OCI-LY1 (cell line): ENCODE measurements at regions not wholly inside any gene's neighbourhood (a gene's known extent, or its start where the extent isn't known, plus 50 kb on each side); places are given as distances from the start of the nearest gene placed in this dataset.

Experiments
- H2AFZ ChIP-seq: fragments of 200-600 bp; sonication (generic), shearing (Covaris generic); 2 replicates; pipeline ENCODE4 v1.6.0; 2014; ENCODE audit warnings: antibody characterized with exemption, mild to moderate bottlenecking, low read length
- H3F3A ChIP-seq: fragments of 200-600 bp; sonication (generic), shearing (Covaris generic); 2 replicates; pipeline ENCODE4 v1.6.0; 2014; ENCODE audit warnings: mild to moderate bottlenecking, antibody characterized with exemption, low read length, moderate library complexity; ENCODE audit not compliant: insufficient read depth
- H3K27ac ChIP-seq: fragments of 200-600 bp; sonication (generic); 2 replicates; pipeline ENCODE4 v1.5.1; 2014; ENCODE audit warnings: low read length, mixed run types, mild to moderate bottlenecking, low read depth; ENCODE audit not compliant: poor library complexity, severe bottlenecking
- H3K27me3 ChIP-seq: fragments of 200-600 bp; sonication (generic); 2 replicates; pipeline ENCODE4 v1.6.0; 2014; ENCODE audit warnings: antibody characterized with exemption, mild to moderate bottlenecking, low read length, moderate library complexity; ENCODE audit not compliant: insufficient read depth
- H3K36me3 ChIP-seq: fragments of 200-600 bp; sonication (generic); 2 replicates; pipeline ENCODE4 v1.6.1; 2014; ENCODE audit warnings: mild to moderate bottlenecking, antibody characterized with exemption, low read length, moderate library complexity, mixed read lengths; ENCODE audit not compliant: insufficient read depth
- H3K4me1 ChIP-seq: fragments of 200-600 bp; sonication (generic); 2 replicates; pipeline ENCODE4 v1.5.1; 2014; ENCODE audit warnings: mild to moderate bottlenecking, low read length, moderate library complexity; ENCODE audit not compliant: insufficient read depth, severe bottlenecking
- H3K4me2 ChIP-seq: fragments of 200-600 bp; sonication (generic), shearing (Covaris generic); 2 replicates; pipeline ENCODE4 v1.6.1; 2014; ENCODE audit warnings: low read length
- H3K4me3 ChIP-seq: fragments of 200-600 bp; sonication (generic); 2 replicates; pipeline ENCODE4 v1.5.1; 2014; ENCODE audit warnings: low read length, low read depth, mild to moderate bottlenecking, mixed read lengths; ENCODE audit not compliant: poor library complexity, severe bottlenecking
- H3K79me2 ChIP-seq: fragments of 200-600 bp; shearing (Covaris generic); 2 replicates; pipeline ENCODE4 v1.6.1; 2016; ENCODE audit warnings: mixed run types, low read length, mixed read lengths; ENCODE audit not compliant: insufficient read depth
- H3K9ac ChIP-seq: fragments of 200-600 bp; sonication (generic), shearing (Covaris generic); 2 replicates; pipeline ENCODE4 v1.6.1; 2014; ENCODE audit warnings: mild to moderate bottlenecking, low read length, mixed read lengths
- H3K9me2 ChIP-seq: fragments of 200-600 bp; sonication (generic), shearing (Covaris generic); 2 replicates; pipeline ENCODE4 v1.6.1; 2014; ENCODE audit warnings: low read depth, mild to moderate bottlenecking, low read length, mixed read lengths
- H3K9me3 ChIP-seq: fragments of 200-600 bp; shearing (Covaris generic); 2 replicates; pipeline ENCODE4 v1.6.1; 2014; ENCODE audit warnings: low read length, mixed read lengths
- H4K20me1 ChIP-seq: fragments of 200-600 bp; sonication (generic), shearing (Covaris generic); 2 replicates; pipeline ENCODE4 v1.6.0; 2016; ENCODE audit warnings: mild to moderate bottlenecking, low read length; ENCODE audit not compliant: insufficient read depth
- CTCF ChIP-seq: fragments of 200-600 bp; sonication (generic), shearing (Covaris generic); IDR thresholded peaks from 2 replicates; pipeline ENCODE4 v1.5.1; 2017; ENCODE audit warnings: mild to moderate bottlenecking, antibody characterized with exemption, low read length, moderate library complexity, mixed read lengths
- EZH2 ChIP-seq: fragments of 200-600 bp; sonication (generic), shearing (Covaris generic); IDR thresholded peaks from 2 replicates; pipeline ENCODE4 v1.8.0; 2017; ENCODE audit warnings: borderline replicate concordance, mixed run types, mild to moderate bottlenecking, antibody characterized with exemption, low read length, moderate library complexity, mixed read lengths

DNA sequence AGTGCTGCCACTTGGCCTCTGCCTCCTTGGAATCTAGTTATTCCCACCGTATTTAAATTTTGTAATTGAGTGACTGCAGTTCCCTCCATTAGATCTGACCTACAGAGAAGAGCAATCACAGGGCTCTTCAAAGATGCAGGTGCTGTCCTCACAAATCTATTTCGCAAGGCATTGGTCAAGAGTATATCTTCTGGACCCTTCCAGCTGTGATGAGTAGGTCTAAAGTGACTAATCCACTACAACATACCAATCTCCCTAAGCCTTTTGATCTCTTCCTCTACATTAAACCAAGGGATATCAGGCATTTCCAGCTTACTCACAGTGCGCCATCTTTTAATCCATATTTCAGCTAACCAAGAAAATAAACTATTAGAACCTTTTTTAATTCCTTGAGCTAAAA, 65.1 kb upstream of the COL3A1 start:
- H3K4me2 ChIP-seq, result no peak overlapping the region
- H3K9me2 ChIP-seq, result no peaks in the 10 kb centered on the region
- no peak overlapping the region for H3K9ac ChIP-seq
- H3K79me2 ChIP-seq, result no peaks in the 10 kb centered on the region
- H3K27ac ChIP-seq, result no peak overlapping the region
- TF ChIP-seq CTCF (no peak), EZH2 (no peak)
- H3K27me3 ChIP-seq, result no peaks in the 10 kb centered on the region
- H3K9me3 ChIP-seq, result no peaks in the 10 kb centered on the region
- H3F3A ChIP-seq, result no peaks in the 10 kb centered on the region
- H3K4me3 ChIP-seq, result no peak overlapping the region
- H2AFZ ChIP-seq, result no peak overlapping the region
- no peaks in the 10 kb centered on the region for H3K4me1 ChIP-seq
- H3K36me3 ChIP-seq, result no peaks in the 10 kb centered on the region
- no peaks in the 10 kb centered on the region for H4K20me1 ChIP-seq

- Histone ChIP-seq H3K4me2 (no peak overlapping the region), H3K79me2 (no peaks in the 10 kb centered on the region), H3K36me3 (no peaks in the 10 kb centered on the region), H2AFZ (no peak overlapping the region), H4K20me1 (no peaks in the 10 kb centered on the region), H3K9me2 (no peaks in the 10 kb centered on the region), H3F3A (no peaks in the 10 kb centered on the region), H3K9ac (no peak overlapping the region), H3K27me3 (no peaks in the 10 kb centered on the region), H3K4me1 (no peaks in the 10 kb centered on the region), H3K9me3 (no peaks in the 10 kb centered on the region), H3K4me3 (no peak overlapping the region), H3K27ac (no peak overlapping the region)
- TF ChIP-seq EZH2, result no peak
These were observed 57.4 kb upstream of the COL3A1 start for GRCh38 chr2:188916736-188917135.

DNA sequence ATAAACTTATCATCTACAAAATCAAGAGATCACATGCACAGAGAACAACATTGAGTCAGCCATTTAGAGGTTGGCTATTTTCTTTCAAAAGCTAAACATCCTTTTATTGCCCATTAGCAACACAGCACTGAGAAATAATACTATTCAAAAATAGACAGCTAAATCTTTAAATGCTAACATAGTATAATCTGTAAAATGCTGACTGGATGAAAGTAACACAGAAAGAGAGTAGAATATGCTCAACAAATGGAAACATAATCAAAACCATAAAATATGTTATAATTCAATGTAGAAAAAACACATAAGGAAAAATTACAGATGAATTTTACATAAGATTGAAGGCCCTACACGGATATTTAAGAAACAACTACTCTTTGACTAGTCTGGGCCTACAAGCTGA, 56.5 kb upstream of the COL3A1 start:
- no peak for TF ChIP-seq CTCF
- no peak for TF ChIP-seq EZH2
- Histone ChIP-seq H2AFZ (no peak overlapping the region), H3K9ac (no peak overlapping the region), H3K36me3 (no peaks in the 10 kb centered on the region), H4K20me1 (no peaks in the 10 kb centered on the region), H3K4me1 (no peaks in the 10 kb centered on the region), H3K9me2 (no peaks in the 10 kb centered on the region), H3K4me2 (no peak overlapping the region), H3K27me3 (no peaks in the 10 kb centered on the region), H3K9me3 (no peaks in the 10 kb centered on the region), H3K79me2 (no peaks in the 10 kb centered on the region), H3F3A (no peaks in the 10 kb centered on the region), H3K27ac (no peak overlapping the region), H3K4me3 (no peak overlapping the region)

DNA sequence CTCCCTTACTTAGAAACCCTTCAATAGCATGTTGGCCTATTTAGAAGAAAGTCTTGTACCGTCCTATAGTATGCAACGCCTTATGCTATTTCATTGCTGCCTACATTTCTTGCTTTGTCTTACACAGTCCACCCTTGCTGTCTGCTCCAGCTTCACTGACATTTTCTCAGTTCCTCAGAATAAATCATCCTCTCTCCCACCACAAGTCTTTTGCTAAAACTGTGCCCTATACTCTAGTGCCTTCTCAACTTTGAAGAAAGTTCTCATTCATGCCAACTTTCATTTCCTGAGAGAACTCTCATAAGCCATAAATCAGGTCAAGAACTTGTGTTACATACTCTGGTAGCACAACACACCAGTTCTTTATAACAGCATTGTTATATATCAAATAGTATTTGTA, 54.3 kb upstream of the COL3A1 start:
- H3K79me2 ChIP-seq, result no peaks in the 10 kb centered on the region
- H4K20me1 ChIP-seq, result no peaks in the 10 kb centered on the region
- no peaks in the 10 kb centered on the region for H3F3A ChIP-seq
- no peak overlapping the region for H3K27ac ChIP-seq
- TF ChIP-seq EZH2, result no peak
- no peak for TF ChIP-seq CTCF
- no peak overlapping the region for H3K9ac ChIP-seq
- no peak overlapping the region for H3K4me2 ChIP-seq
- H3K4me3 ChIP-seq, result no peak overlapping the region
- H3K27me3 ChIP-seq, result no peaks in the 10 kb centered on the region
- no peaks in the 10 kb centered on the region for H3K9me2 ChIP-seq
- H3K4me1 ChIP-seq, result no peaks in the 10 kb centered on the region
- H3K36me3 ChIP-seq, result no peaks in the 10 kb centered on the region
- no peaks in the 10 kb centered on the region for H3K9me3 ChIP-seq
- no peak overlapping the region for H2AFZ ChIP-seq
